ENCODE measurements at regions not wholly inside any gene's neighbourhood (a gene's known extent, or its start where the extent isn't known, plus 50 kb on each side); places are given as distances from the start of the nearest gene placed in this dataset.
"Not testable (repeated sequence)": the region's sequence is repeated elsewhere in the genome, so short reads cannot be mapped to it uniquely, and the experiment has no call there.

GRCh38 chr10:83990126-83990525 is 149.2 kb upstream of the GHITM start:
- peaks cover 6% of the 10 kb centered on the region for H3K27me3 Mint-ChIP-seq
- no peak for DNase-seq
- H3K4me1 Mint-ChIP-seq: no peaks in the 10 kb centered on the region
- no peaks in the 10 kb centered on the region for H3K9me3 Mint-ChIP-seq
- no peak overlapping the region for H3K27ac Mint-ChIP-seq
- no peak overlapping the region for H3K4me3 Mint-ChIP-seq
- intact Hi-C loops (cut with micrococcal nuclease): no loop called here
- no peaks in the 10 kb centered on the region for H3K36me3 Mint-ChIP-seq (ENCODE audit: low read depth)

GRCh38 chr10:83991986-83992753 is 147.1 kb upstream of the GHITM start:
- Mint-ChIP-seq H3K4me1 (no peaks in the 10 kb centered on the region), H3K36me3 (ENCODE audit: low read depth) (no peaks in the 10 kb centered on the region), H3K27me3 (peaks cover 8% of the 10 kb centered on the region), H3K4me3 (no peak overlapping the region), H3K27ac (no peak overlapping the region), H3K9me3 (no peaks in the 10 kb centered on the region)
- DNase-seq: peak; percentile 64
- intact Hi-C loops (cut with micrococcal nuclease): loop anchor here (2.0 kb wide), 1 partner anchor 17 kb away; no protein-coding TSS in a partner anchor

GRCh38 chr10:83994325-83994724 is 145.0 kb upstream of the GHITM start:
- Mint-ChIP-seq H3K9me3 (no peaks in the 10 kb centered on the region), H3K27me3 (peaks cover 6% of the 10 kb centered on the region), H3K36me3 (ENCODE audit: low read depth) (no peaks in the 10 kb centered on the region), H3K27ac (no peak overlapping the region), H3K4me1 (no peaks in the 10 kb centered on the region), H3K4me3 (no peak overlapping the region)
- DNase-seq: no peak
- intact Hi-C loops (cut with micrococcal nuclease): no loop called here

- Mint-ChIP-seq H3K27me3 (peaks cover 2% of the 10 kb centered on the region), H3K9me3 (no peaks in the 10 kb centered on the region), H3K4me3 (no peak overlapping the region), H3K27ac (no peak overlapping the region), H3K4me1 (no peaks in the 10 kb centered on the region), H3K36me3 (ENCODE audit: low read depth) (no peaks in the 10 kb centered on the region)
- no peak for DNase-seq
- intact Hi-C loops (cut with micrococcal nuclease): no loop called here
Measured at GRCh38 chr10:83995738-83996331, 143.5 kb upstream of the GHITM start.

- no peak for DNase-seq
- intact Hi-C loops (cut with micrococcal nuclease): no loop called here
- H3K4me3 Mint-ChIP-seq: no peak overlapping the region
Measured at GRCh38 chr10:84004221-84004620, 135.1 kb upstream of the GHITM start.

GRCh38 chr10:84005403-84005802 is 133.9 kb upstream of the GHITM start:
- Mint-ChIP-seq H3K4me1 (no peaks in the 10 kb centered on the region), H3K9me3 (no peaks in the 10 kb centered on the region), H3K4me3 (no peak overlapping the region), H3K27me3 (peaks cover 6% of the 10 kb centered on the region), H3K27ac (no peak overlapping the region), H3K36me3 (ENCODE audit: low read depth) (no peaks in the 10 kb centered on the region)
- DNase-seq: no peak
- intact Hi-C loops (cut with micrococcal nuclease): no loop called here

More at GRCh38 chr10:84004221-84004620, 135.1 kb upstream of the GHITM start:
- Mint-ChIP-seq H3K27me3 (peaks cover 6% of the 10 kb centered on the region), H3K4me1 (no peaks in the 10 kb centered on the region), H3K27ac (no peak overlapping the region), H3K36me3 (ENCODE audit: low read depth) (no peaks in the 10 kb centered on the region), H3K9me3 (no peaks in the 10 kb centered on the region)

GRCh38 chr10:84007482-84007881 is 131.8 kb upstream of the GHITM start:
- Mint-ChIP-seq H3K9me3 (no peaks in the 10 kb centered on the region), H3K27ac (no peak overlapping the region), H3K27me3 (peaks cover 8% of the 10 kb centered on the region), H3K36me3 (ENCODE audit: low read depth) (no peaks in the 10 kb centered on the region), H3K4me1 (no peaks in the 10 kb centered on the region), H3K4me3 (no peak overlapping the region)
- no peak for DNase-seq
- intact Hi-C loops (cut with micrococcal nuclease): no loop called here

- Mint-ChIP-seq H3K27ac (no peak overlapping the region), H3K4me3 (no peak overlapping the region), H3K27me3 (peaks cover 8% of the 10 kb centered on the region), H3K9me3 (no peaks in the 10 kb centered on the region), H3K36me3 (ENCODE audit: low read depth) (no peaks in the 10 kb centered on the region), H3K4me1 (peaks cover 3% of the 10 kb centered on the region)
- intact Hi-C loops (cut with micrococcal nuclease): loop anchor here (2.0 kb wide), 1 partner anchor 16 kb away; no protein-coding TSS in a partner anchor
- peak; percentile 76 for DNase-seq
Measured at GRCh38 chr10:84008878-84009277, 130.4 kb upstream of the GHITM start.

GRCh38 chr10:84012431-84012830 is 126.9 kb upstream of the GHITM start:
- no peaks in the 10 kb centered on the region for H3K36me3 Mint-ChIP-seq (ENCODE audit: low read depth)
- H3K4me3 Mint-ChIP-seq: no peak overlapping the region
- peaks cover 6% of the 10 kb centered on the region for H3K27me3 Mint-ChIP-seq
- intact Hi-C loops (cut with micrococcal nuclease): no loop called here
- no peaks in the 10 kb centered on the region for H3K9me3 Mint-ChIP-seq
- H3K27ac Mint-ChIP-seq: no peak overlapping the region
- DNase-seq: no peak
- H3K4me1 Mint-ChIP-seq: peaks cover 3% of the 10 kb centered on the region

- Mint-ChIP-seq H3K27me3 (peaks cover 6% of the 10 kb centered on the region), H3K4me3 (no peak overlapping the region), H3K27ac (no peak overlapping the region), H3K36me3 (ENCODE audit: low read depth) (no peaks in the 10 kb centered on the region), H3K4me1 (peaks cover 3% of the 10 kb centered on the region), H3K9me3 (no peaks in the 10 kb centered on the region)
- intact Hi-C loops (cut with micrococcal nuclease): no loop called here
- no peak for DNase-seq
Measured at GRCh38 chr10:84012831-84013458, 126.4 kb upstream of the GHITM start.

- Mint-ChIP-seq H3K36me3 (ENCODE audit: low read depth) (no peaks in the 10 kb centered on the region), H3K9me3 (no peaks in the 10 kb centered on the region), H3K27me3 (peaks cover 3% of the 10 kb centered on the region), H3K27ac (no peak overlapping the region), H3K4me3 (no peak overlapping the region), H3K4me1 (peaks cover 3% of the 10 kb centered on the region)
- intact Hi-C loops (cut with micrococcal nuclease): no loop called here
- DNase-seq: no peak
Measured at GRCh38 chr10:84015877-84016595, 123.3 kb upstream of the GHITM start.

- Mint-ChIP-seq H3K4me3 (no peak overlapping the region), H3K9me3 (no peaks in the 10 kb centered on the region), H3K27ac (no peak overlapping the region), H3K27me3 (peaks cover 1% of the 10 kb centered on the region), H3K4me1 (no peaks in the 10 kb centered on the region), H3K36me3 (ENCODE audit: low read depth) (no peaks in the 10 kb centered on the region)
- no peak for DNase-seq
- intact Hi-C loops (cut with micrococcal nuclease): no loop called here
Measured at GRCh38 chr10:84018826-84019225, 120.5 kb upstream of the GHITM start.

- H3K27ac Mint-ChIP-seq; H3K4me1 Mint-ChIP-seq; H3K36me3 Mint-ChIP-seq (ENCODE audit: low read depth); H3K4me3 Mint-ChIP-seq; intact Hi-C loops (cut with micrococcal nuclease); DNase-seq; H3K9me3 Mint-ChIP-seq; H3K27me3 Mint-ChIP-seq: not testable (repeated sequence)
Measured at GRCh38 chr10:84019854-84020458, 119.4 kb upstream of the GHITM start.

Measured in activated CD4-positive, alpha-beta T cell treated with anti-CD3 and anti-CD28 coated beads, Interleukin-2, amount 10 ng/mL, durations not matched to agents 24 days and 14 days (primary cell).